ENCODE measurements at regions not wholly inside any gene's neighbourhood (a gene's known extent, or its start where the extent isn't known, plus 50 kb on each side); places are given as distances from the start of the nearest gene placed in this dataset.

GRCh38 chr16:86300746-86301481, 209.4 kb upstream of the FOXF1 start:
- TF ChIP-seq POLR2AphosphoS5 (IDR thresholded peaks at IDR 0.05; ENCODE audit: low read depth, low read length) (no peak), TAF1 (IDR thresholded peaks at IDR 0.05; ENCODE audit: low read depth, low read length) (no peak), POLR2A (IDR thresholded peaks at IDR 0.05; ENCODE audit: low read depth, low read length) (no peak), PAX5 (IDR thresholded peaks at IDR 0.05; ENCODE audit: insufficient read depth, low read length, severe bottlenecking) (no peak)
